Ectodermal cell (in vitro differentiated cells): ENCODE measurements at regions not wholly inside any gene's neighbourhood (a gene's known extent, or its start where the extent isn't known, plus 50 kb on each side); places are given as distances from the start of the nearest gene placed in this dataset.
"Not testable (repeated sequence)": the region's sequence is repeated elsewhere in the genome, so short reads cannot be mapped to it uniquely, and the experiment has no call there.

Experiments used
- H3K27ac ChIP-seq: 2 replicates; pipeline ENCODE4 v1.7.0; 2013; ENCODE audit warnings: mild to moderate bottlenecking, low read depth, low read length; ENCODE audit not compliant: insufficient read depth, poor library complexity, severe bottlenecking
- H3K27me3 ChIP-seq: 2 replicates; pipeline ENCODE4 v1.7.0; 2013; ENCODE audit warnings: mild to moderate bottlenecking, low read length; ENCODE audit not compliant: insufficient read depth, control insufficient read depth, poor library complexity, severe bottlenecking
- H3K36me3 ChIP-seq: one replicate; pipeline ENCODE4 v1.7.0; 2013; ENCODE audit warnings: low read length; ENCODE audit not compliant: control insufficient read depth, insufficient read depth
- H3K4me1 ChIP-seq: one replicate; pipeline ENCODE4 v1.7.0; 2013; ENCODE audit warnings: low read length; ENCODE audit not compliant: control insufficient read depth, insufficient read depth
- H3K4me3 ChIP-seq: 2 replicates; pipeline ENCODE4 v1.7.0; 2013; ENCODE audit warnings: low read depth, low read length, control low read depth; ENCODE audit not compliant: insufficient read depth
- H3K9me3 ChIP-seq: 2 replicates; pipeline ENCODE4 v1.7.0; 2013; ENCODE audit warnings: mild to moderate bottlenecking, low read length, moderate library complexity; ENCODE audit not compliant: control insufficient read depth
- WGBS, 2 experiments: methylation state at CpG; one replicate each; pipeline ENCODE4 v1.1.7; 2013; ENCODE audit warnings: missing lambda C conversion rate in 2 of 2; 5-methylcytosine and 5-hydroxymethylcytosine counted together

GRCh38 chr11:29063630-29064361, 953.0 kb downstream of the KCNA4 start:
- Histone ChIP-seq H3K9me3 (no peaks in the 10 kb centered on the region), H3K36me3 (no peaks in the 10 kb centered on the region), H3K4me3 (no peak overlapping the region), H3K4me1 (no peaks in the 10 kb centered on the region), H3K27me3 (no peaks in the 10 kb centered on the region), H3K27ac (no peak overlapping the region)
- WGBS, 2 experiments: 79 to 100% methylated on average over 2 of the region's 3 CpGs

- Histone ChIP-seq H3K4me1 (no peaks in the 10 kb centered on the region), H3K36me3 (no peaks in the 10 kb centered on the region), H3K9me3 (no peaks in the 10 kb centered on the region), H3K27ac (no peak overlapping the region), H3K4me3 (no peak overlapping the region), H3K27me3 (no peaks in the 10 kb centered on the region)
Observed at GRCh38 chr11:29061452-29061851, 953.3 kb downstream of the METTL15 start.

DNA sequence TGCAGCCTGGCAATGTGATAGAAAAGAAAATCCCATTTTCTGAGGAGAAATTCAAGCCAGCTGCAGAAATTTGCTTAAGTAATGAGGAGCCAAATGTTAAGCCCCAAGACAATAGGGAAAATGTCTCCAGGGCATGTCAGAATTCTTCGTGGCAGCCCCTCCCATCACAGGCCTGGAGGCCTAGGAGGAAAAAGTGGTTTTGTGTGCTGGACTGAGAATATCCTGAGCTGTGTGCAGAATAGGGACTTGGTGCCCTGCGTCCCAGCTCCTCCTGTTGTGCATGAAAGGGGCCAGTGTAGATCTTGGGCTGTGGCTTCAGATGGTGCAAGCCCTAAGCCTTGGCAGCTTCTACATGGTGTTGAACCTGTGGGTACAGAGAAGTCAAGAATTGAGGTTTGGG, 948.3 kb downstream of the METTL15 start:
- not testable (repeated sequence) for H3K27me3 ChIP-seq, H3K27ac ChIP-seq, H3K9me3 ChIP-seq, H3K4me1 ChIP-seq, H3K36me3 ChIP-seq, H3K4me3 ChIP-seq
- 88 to 90% methylated on average over 2 of the region's 2 CpGs for WGBS, 2 experiments

- no peaks in the 10 kb centered on the region for H3K9me3 ChIP-seq
- no peaks in the 10 kb centered on the region for H3K4me1 ChIP-seq
- no peaks in the 10 kb centered on the region for H3K36me3 ChIP-seq
- no peak overlapping the region for H3K27ac ChIP-seq
- no peaks in the 10 kb centered on the region for H3K27me3 ChIP-seq
- 88 to 95% methylated on average over 1 of the region's 1 CpG for WGBS, 2 experiments
- no peak overlapping the region for H3K4me3 ChIP-seq
Observed at GRCh38 chr11:29051935-29052334, 943.7 kb downstream of the METTL15 start.

- H3K4me3 ChIP-seq, H3K9me3 ChIP-seq, H3K4me1 ChIP-seq, H3K27me3 ChIP-seq, H3K27ac ChIP-seq, H3K36me3 ChIP-seq: not testable (repeated sequence)
- 90 to 92% methylated on average over 11 of the region's 11 CpGs for WGBS, 2 experiments
Observed at GRCh38 chr11:29050962-29051361, 942.8 kb downstream of the METTL15 start.

GRCh38 chr11:29040489-29040888, 932.3 kb downstream of the METTL15 start:
- Histone ChIP-seq H3K4me1 (no peaks in the 10 kb centered on the region), H3K27ac (no peak overlapping the region), H3K36me3 (no peaks in the 10 kb centered on the region), H3K4me3 (no peak overlapping the region), H3K27me3 (no peaks in the 10 kb centered on the region), H3K9me3 (no peaks in the 10 kb centered on the region)

- 60 to 83% methylated on average over 1 to 2 of the region's 2 CpGs for WGBS, 2 experiments
- Histone ChIP-seq H3K4me3 (no peak overlapping the region), H3K27ac (no peak overlapping the region), H3K36me3 (no peaks in the 10 kb centered on the region), H3K4me1 (no peaks in the 10 kb centered on the region), H3K27me3 (no peaks in the 10 kb centered on the region), H3K9me3 (peaks cover 4% of the 10 kb centered on the region)
Observed at GRCh38 chr11:29032384-29033149, 924.4 kb downstream of the METTL15 start.

DNA sequence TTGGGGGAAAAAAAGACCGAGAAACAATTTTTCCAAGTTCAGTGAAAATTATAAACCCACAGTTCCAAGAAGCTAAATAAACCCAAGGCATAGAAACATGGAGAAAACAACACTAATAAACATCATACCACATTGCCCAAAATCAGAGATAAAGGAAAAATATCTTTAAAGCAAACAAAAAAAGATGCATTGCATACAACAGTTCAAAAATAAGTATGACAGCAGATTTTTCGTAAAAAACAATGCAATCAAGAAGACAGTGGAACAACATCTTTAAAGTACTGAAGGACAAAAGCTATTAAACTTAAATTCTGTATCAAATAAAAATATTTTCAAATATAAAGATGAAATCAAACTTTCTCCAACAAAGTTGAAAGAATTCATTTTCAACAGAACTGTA, 921.3 kb downstream of the METTL15 start:
- Histone ChIP-seq H3K4me3 (no peak overlapping the region), H3K4me1 (no peaks in the 10 kb centered on the region), H3K27ac (no peak overlapping the region), H3K27me3 (no peaks in the 10 kb centered on the region), H3K9me3 (peaks cover 4% of the 10 kb centered on the region), H3K36me3 (no peaks in the 10 kb centered on the region)
- 86% methylated on average over 1 of the region's 2 CpGs; no CpG with 5 or more reads in 1 of the 2 experiments for WGBS, 2 experiments

DNA sequence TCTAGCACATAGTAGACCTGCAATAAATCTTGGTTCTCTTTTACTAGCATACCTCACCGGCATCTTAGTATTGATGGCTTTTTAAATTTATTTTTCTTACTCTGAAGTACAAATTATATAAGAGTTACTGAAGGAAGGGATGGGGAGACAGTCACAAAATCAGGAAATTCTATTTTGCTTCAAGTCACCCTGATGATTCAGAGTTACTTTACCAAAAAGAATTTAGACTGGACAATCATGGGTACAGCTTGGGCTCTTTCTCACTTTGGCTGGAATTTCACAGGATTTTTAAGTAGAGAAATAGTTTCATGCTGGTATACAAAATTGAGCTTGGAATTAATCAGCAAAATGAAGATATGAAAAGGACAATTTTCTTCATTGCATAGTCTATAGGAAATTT, 919.2 kb downstream of the METTL15 start:
- no peaks in the 10 kb centered on the region for H3K36me3 ChIP-seq
- no peak overlapping the region for H3K4me3 ChIP-seq
- no peaks in the 10 kb centered on the region for H3K4me1 ChIP-seq
- no peak overlapping the region for H3K27ac ChIP-seq
- peaks cover 4% of the 10 kb centered on the region for H3K9me3 ChIP-seq
- no CpG with 5 or more reads among the region's 1 CpG for WGBS, 2 experiments
- H3K27me3 ChIP-seq: no peaks in the 10 kb centered on the region

- Histone ChIP-seq H3K4me3 (no peak overlapping the region), H3K4me1 (no peaks in the 10 kb centered on the region), H3K36me3 (no peaks in the 10 kb centered on the region), H3K27ac (no peak overlapping the region), H3K27me3 (no peaks in the 10 kb centered on the region), H3K9me3 (peaks cover 4% of the 10 kb centered on the region)
- 92 to 100% methylated on average over 2 of the region's 2 CpGs for WGBS, 2 experiments
Observed at GRCh38 chr11:29026286-29026685, 918.1 kb downstream of the METTL15 start.
